SK-N-SH treated with all-trans-retinoic acid at 6 μM for 48 hours (cell line): ENCODE measurements at regions not wholly inside any gene's neighbourhood (a gene's known extent, or its start where the extent isn't known, plus 50 kb on each side); places are given as distances from the start of the nearest gene placed in this dataset.

Source experiments
- ATAC-seq: fragments of 200-7000 bp; cut with Tn5 transposase; 3 replicates; pipeline ENCODE4 v1.9.1; 2020; ENCODE audit warnings: mild to moderate bottlenecking, moderate library complexity
- ARNTL ChIP-seq: fragments of 450-650 bp; formaldehyde crosslinking; IDR thresholded peaks from 2 replicates; pipeline ENCODE4 v1.5.0; 2020; ENCODE audit warnings: low read depth, mild to moderate bottlenecking, moderate library complexity, borderline replicate concordance
- BACH2 ChIP-seq: fragments of 250-450 bp; sonication (Bioruptor Pico); IDR thresholded peaks from 2 replicates; pipeline ENCODE4 v1.9.0; 2021; ENCODE audit warnings: mild to moderate bottlenecking, borderline replicate concordance
- CREB5 ChIP-seq: fragments of 250-450 bp; sonication (Bioruptor Pico); IDR thresholded peaks from 2 replicates; pipeline ENCODE4 v1.5.1; 2020; ENCODE audit warnings: low read depth, mild to moderate bottlenecking, moderate library complexity
- CSDC2 ChIP-seq: fragments of 250-450 bp; sonication (Bioruptor Pico); IDR thresholded peaks from 2 replicates; pipeline ENCODE4 v1.5.0; 2020; ENCODE audit warnings: mild to moderate bottlenecking, moderate library complexity
- CSRNP3 ChIP-seq: fragments of 250-450 bp; sonication (Bioruptor Pico); IDR thresholded peaks from 2 replicates; pipeline ENCODE4 v1.5.1; 2021; ENCODE audit warnings: mild to moderate bottlenecking, moderate library complexity
- ESRRG ChIP-seq: fragments of 250-450 bp; sonication (Bioruptor Pico); IDR thresholded peaks from 2 replicates; pipeline ENCODE4 v1.6.1; 2021; ENCODE audit warnings: mild to moderate bottlenecking
- GLIS3 ChIP-seq: fragments of 250-450 bp; sonication (Bioruptor Pico); IDR thresholded peaks from 2 replicates; pipeline ENCODE4 v1.5.0; 2020; ENCODE audit warnings: mild to moderate bottlenecking, moderate library complexity
- ISL1 ChIP-seq: fragments of 250-450 bp; sonication (Bioruptor Pico); IDR thresholded peaks from 2 replicates; pipeline ENCODE4 v2.1.2; 2022; ENCODE audit warnings: mild to moderate bottlenecking, moderate library complexity
- OSR1 ChIP-seq: fragments of 250-450 bp; sonication (Bioruptor Pico); IDR thresholded peaks from 2 replicates; pipeline ENCODE4 v1.8.0; 2022; ENCODE audit warnings: moderate library complexity, mild to moderate bottlenecking, inconsistent platforms
- RARB ChIP-seq: fragments of 250-450 bp; sonication (Bioruptor Pico); IDR thresholded peaks from 2 replicates; pipeline ENCODE4 v1.8.0; 2021; ENCODE audit warnings: mild to moderate bottlenecking, moderate library complexity
- SNAI2 ChIP-seq: fragments of 250-450 bp; sonication (Bioruptor Pico); IDR thresholded peaks from 2 replicates; pipeline ENCODE4 v1.5.0; 2020; ENCODE audit warnings: mild to moderate bottlenecking, moderate library complexity
- TCF4 ChIP-seq: fragments of 250-450 bp; sonication (Bioruptor Pico); IDR thresholded peaks from 2 replicates; pipeline ENCODE4 v1.8.0; 2021; ENCODE audit warnings: mild to moderate bottlenecking, moderate library complexity, borderline replicate concordance
- TOX ChIP-seq: fragments of 250-450 bp; sonication (Bioruptor Pico); IDR thresholded peaks from 2 replicates; pipeline ENCODE4 v1.8.0; 2021; ENCODE audit warnings: mild to moderate bottlenecking, moderate library complexity, borderline replicate concordance
- ZC3H10 ChIP-seq: fragments of 250-450 bp; sonication (Bioruptor Pico); IDR thresholded peaks from 2 replicates; pipeline ENCODE4 v1.5.1; 2021; ENCODE audit warnings: mild to moderate bottlenecking, moderate library complexity
- ZFP3 ChIP-seq: fragments of 250-450 bp; sonication (Bioruptor Pico); IDR thresholded peaks from 2 replicates; pipeline ENCODE4 v1.5.0; 2020; ENCODE audit warnings: mild to moderate bottlenecking, moderate library complexity
- ZFP30 ChIP-seq: fragments of 450-650 bp; formaldehyde crosslinking; IDR thresholded peaks from 2 replicates; pipeline ENCODE4 v1.5.0; 2022; ENCODE audit warnings: mild to moderate bottlenecking, moderate library complexity
- ZNF565 ChIP-seq: fragments of 450-650 bp; formaldehyde crosslinking; conservative IDR thresholded peaks from 2 replicates; pipeline ENCODE4 v1.5.0; 2020; ENCODE audit warnings: low read depth, mild to moderate bottlenecking, moderate library complexity
- ZNF8 ChIP-seq: fragments of 450-650 bp; formaldehyde crosslinking; IDR thresholded peaks from 2 replicates; pipeline ENCODE4 v1.5.0; 2020; ENCODE audit warnings: mild to moderate bottlenecking, moderate library complexity
- TF ChIP-seq, protein P1 (sequence below): fragments of 250-450 bp; sonication (Bioruptor Pico); IDR thresholded peaks from 2 replicates; pipeline ENCODE4 v1.8.0; 2020; ENCODE audit warnings: mild to moderate bottlenecking, moderate library complexity, borderline replicate concordance
- TF ChIP-seq, protein P2 (sequence below): fragments of 250-450 bp; sonication (Bioruptor Pico); IDR thresholded peaks from 2 replicates; pipeline ENCODE4 v1.5.0; 2020; ENCODE audit warnings: mild to moderate bottlenecking, moderate library complexity
- TF ChIP-seq, protein P3 (sequence below): fragments of 250-450 bp; sonication (Bioruptor Pico); IDR thresholded peaks from 2 replicates; pipeline ENCODE4 v1.8.0; 2021; ENCODE audit warnings: low read depth, mild to moderate bottlenecking, moderate library complexity, borderline replicate concordance

GRCh38 chr2:43123028-43123427, 103.4 kb downstream of the ZFP36L2 start:
- TF ChIP-seq CSDC2: no peak
- no peak for TF ChIP-seq ZNF565 (CRISPR knock-in tag)
- ATAC-seq: no peak

DNA sequence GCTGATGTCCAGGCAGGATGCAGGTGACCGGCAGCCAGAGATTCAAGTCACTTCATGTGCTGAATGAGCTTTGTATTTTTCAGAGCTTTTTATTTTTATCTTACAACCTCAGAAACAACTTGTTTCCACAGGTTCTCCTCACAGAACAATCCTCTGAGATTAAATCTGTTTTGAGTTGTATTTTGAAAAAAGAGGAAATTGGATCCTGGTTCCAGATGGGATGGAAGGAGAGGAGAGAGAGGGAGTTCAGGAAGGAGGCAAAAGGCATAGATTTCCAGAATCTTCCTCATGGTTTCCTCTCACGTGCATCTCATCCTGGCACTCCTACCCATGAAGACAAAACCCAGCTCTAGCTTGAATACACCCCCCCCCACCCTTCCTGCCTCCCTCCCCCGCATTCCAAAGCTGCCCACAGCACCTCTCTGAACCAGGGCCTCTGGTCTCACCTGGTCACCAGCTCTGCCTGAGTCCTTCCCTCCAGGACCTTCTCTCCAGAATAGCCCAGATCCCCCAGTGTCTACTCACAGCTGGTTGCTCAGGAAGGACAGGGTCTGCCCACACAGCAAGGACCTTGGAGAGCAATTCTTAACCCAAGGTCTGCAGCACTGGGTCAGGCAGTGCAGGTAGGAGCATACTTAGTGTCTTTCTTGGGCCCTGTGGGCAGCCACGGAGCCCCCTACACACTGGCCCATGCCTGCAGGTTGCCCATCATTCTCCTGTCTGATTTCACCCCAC, 104.7 kb downstream of the ZFP36L2 start:
- TF ChIP-seq BACH2 (CRISPR knock-in tag): no peak
- TF ChIP-seq ZNF565 (CRISPR knock-in tag): no peak
- no peak for TF ChIP-seq RARB (CRISPR knock-in tag)
- no peak for TF ChIP-seq ZC3H10 (CRISPR knock-in tag)
- no peak for TF ChIP-seq SNAI2
- no peak for TF ChIP-seq OSR1 (CRISPR knock-in tag)
- TF ChIP-seq ESRRG (CRISPR knock-in tag): no peak
- TF ChIP-seq ZFP30 (CRISPR knock-in tag): no peak
- TF ChIP-seq GLIS3 (CRISPR knock-in tag): no peak
- no peak for TF ChIP-seq ZFP3
- TF ChIP-seq, protein P1, sequence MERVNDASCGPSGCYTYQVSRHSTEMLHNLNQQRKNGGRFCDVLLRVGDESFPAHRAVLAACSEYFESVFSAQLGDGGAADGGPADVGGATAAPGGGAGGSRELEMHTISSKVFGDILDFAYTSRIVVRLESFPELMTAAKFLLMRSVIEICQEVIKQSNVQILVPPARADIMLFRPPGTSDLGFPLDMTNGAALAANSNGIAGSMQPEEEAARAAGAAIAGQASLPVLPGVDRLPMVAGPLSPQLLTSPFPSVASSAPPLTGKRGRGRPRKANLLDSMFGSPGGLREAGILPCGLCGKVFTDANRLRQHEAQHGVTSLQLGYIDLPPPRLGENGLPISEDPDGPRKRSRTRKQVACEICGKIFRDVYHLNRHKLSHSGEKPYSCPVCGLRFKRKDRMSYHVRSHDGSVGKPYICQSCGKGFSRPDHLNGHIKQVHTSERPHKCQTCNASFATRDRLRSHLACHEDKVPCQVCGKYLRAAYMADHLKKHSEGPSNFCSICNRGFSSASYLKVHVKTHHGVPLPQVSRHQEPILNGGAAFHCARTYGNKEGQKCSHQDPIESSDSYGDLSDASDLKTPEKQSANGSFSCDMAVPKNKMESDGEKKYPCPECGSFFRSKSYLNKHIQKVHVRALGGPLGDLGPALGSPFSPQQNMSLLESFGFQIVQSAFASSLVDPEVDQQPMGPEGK (CRISPR knock-in tag): no peak
- no peak for TF ChIP-seq ZNF8 (CRISPR knock-in tag)
- TF ChIP-seq TOX (CRISPR knock-in tag): no peak
- no peak for TF ChIP-seq ISL1 (CRISPR knock-in tag)
- no peak for TF ChIP-seq TCF4
- TF ChIP-seq, protein P2, sequence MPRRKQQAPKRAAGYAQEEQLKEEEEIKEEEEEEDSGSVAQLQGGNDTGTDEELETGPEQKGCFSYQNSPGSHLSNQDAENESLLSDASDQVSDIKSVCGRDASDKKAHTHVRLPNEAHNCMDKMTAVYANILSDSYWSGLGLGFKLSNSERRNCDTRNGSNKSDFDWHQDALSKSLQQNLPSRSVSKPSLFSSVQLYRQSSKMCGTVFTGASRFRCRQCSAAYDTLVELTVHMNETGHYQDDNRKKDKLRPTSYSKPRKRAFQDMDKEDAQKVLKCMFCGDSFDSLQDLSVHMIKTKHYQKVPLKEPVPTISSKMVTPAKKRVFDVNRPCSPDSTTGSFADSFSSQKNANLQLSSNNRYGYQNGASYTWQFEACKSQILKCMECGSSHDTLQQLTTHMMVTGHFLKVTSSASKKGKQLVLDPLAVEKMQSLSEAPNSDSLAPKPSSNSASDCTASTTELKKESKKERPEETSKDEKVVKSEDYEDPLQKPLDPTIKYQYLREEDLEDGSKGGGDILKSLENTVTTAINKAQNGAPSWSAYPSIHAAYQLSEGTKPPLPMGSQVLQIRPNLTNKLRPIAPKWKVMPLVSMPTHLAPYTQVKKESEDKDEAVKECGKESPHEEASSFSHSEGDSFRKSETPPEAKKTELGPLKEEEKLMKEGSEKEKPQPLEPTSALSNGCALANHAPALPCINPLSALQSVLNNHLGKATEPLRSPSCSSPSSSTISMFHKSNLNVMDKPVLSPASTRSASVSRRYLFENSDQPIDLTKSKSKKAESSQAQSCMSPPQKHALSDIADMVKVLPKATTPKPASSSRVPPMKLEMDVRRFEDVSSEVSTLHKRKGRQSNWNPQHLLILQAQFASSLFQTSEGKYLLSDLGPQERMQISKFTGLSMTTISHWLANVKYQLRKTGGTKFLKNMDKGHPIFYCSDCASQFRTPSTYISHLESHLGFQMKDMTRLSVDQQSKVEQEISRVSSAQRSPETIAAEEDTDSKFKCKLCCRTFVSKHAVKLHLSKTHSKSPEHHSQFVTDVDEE (CRISPR knock-in tag): no peak
- ATAC-seq: peak; percentile 44; the same call in 1 of the 3 replicates

DNA sequence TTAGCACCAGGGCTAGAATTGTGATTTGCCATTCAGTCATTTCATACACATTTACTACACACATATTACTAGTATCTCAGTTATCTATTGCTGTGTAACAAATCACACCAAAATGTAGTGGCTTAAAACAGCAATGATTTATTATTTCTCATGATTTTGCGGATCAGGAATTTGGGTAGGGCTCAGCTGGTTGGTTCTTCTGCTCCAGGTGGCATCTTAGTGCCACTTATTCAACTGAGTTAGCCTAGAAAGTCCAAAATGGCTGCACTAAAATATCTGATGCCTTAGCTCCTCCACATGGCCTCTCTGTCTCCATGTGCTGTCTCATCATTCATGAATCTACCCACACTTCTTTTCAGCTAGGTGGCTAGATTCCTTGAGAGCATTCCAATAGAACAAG, 107.1 kb downstream of the ZFP36L2 start:
- TF ChIP-seq ESRRG (CRISPR knock-in tag) (no peak), BACH2 (CRISPR knock-in tag) (no peak), CSRNP3 (no peak), CSDC2 (no peak), ZNF565 (CRISPR knock-in tag) (no peak), ZNF8 (CRISPR knock-in tag) (no peak), SNAI2 (no peak), ARNTL (CRISPR knock-in tag) (no peak), TOX (CRISPR knock-in tag) (no peak), TCF4 (no peak), ZC3H10 (CRISPR knock-in tag) (no peak), OSR1 (CRISPR knock-in tag) (no peak), CREB5 (CRISPR knock-in tag) (no peak)
- TF ChIP-seq, protein P1 (CRISPR knock-in tag): no peak
- TF ChIP-seq, protein P3, sequence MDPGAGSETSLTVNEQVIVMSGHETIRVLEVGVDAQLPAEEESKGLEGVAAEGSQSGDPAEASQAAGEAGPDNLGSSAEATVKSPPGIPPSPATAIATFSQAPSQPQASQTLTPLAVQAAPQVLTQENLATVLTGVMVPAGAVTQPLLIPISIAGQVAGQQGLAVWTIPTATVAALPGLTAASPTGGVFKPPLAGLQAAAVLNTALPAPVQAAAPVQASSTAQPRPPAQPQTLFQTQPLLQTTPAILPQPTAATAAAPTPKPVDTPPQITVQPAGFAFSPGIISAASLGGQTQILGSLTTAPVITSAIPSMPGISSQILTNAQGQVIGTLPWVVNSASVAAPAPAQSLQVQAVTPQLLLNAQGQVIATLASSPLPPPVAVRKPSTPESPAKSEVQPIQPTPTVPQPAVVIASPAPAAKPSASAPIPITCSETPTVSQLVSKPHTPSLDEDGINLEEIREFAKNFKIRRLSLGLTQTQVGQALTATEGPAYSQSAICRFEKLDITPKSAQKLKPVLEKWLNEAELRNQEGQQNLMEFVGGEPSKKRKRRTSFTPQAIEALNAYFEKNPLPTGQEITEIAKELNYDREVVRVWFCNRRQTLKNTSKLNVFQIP (CRISPR knock-in tag): no peak
- ATAC-seq: no peak
